ENCODE measurements at regions not wholly inside any gene's neighbourhood (a gene's known extent, or its start where the extent isn't known, plus 50 kb on each side); places are given as distances from the start of the nearest gene placed in this dataset.

GRCh38 chr2:239590995-239591915 is 190.4 kb upstream of the HDAC4 start (continued):
- TF ChIP-seq CREB1 (CRISPR knock-in tag; IDR thresholded peaks at IDR 0.05; ENCODE audit: low read depth) (no peak), NANOG (IDR thresholded peaks at IDR 0.05; ENCODE audit: borderline replicate concordance) (no peak), JUNB (IDR thresholded peaks at IDR 0.05; ENCODE audit: unreplicated experiment) (no peak), ZNF114 (CRISPR knock-in tag; IDR thresholded peaks at IDR 0.05) (no peak), ETS1 (IDR thresholded peaks at IDR 0.05) (no peak)

- TF ChIP-seq CTCF (conservative IDR thresholded peaks at IDR 0.05; ENCODE audit: low read depth in 2 of 2): no peak
- TF ChIP-seq ZNF331 (CRISPR knock-in tag; IDR thresholded peaks at IDR 0.05; ENCODE audit: low read depth): no peak
- TF ChIP-seq NANOG (IDR thresholded peaks at IDR 0.05; ENCODE audit: borderline replicate concordance): no peak
- no peak for TF ChIP-seq EZH2phosphoT487 (IDR thresholded peaks at IDR 0.05; ENCODE audit: unreplicated experiment)
- no peak for TF ChIP-seq EZH2 (IDR thresholded peaks at IDR 0.05; ENCODE audit: low read depth, unreplicated experiment)
- TF ChIP-seq STAT1 (IDR thresholded peaks at IDR 0.05; ENCODE audit: unreplicated experiment): no peak
- no peak for TF ChIP-seq ETS1 (IDR thresholded peaks at IDR 0.05)
- no peaks in the 10 kb centered on the region for H3K4me1 ChIP-seq (ENCODE audit: insufficient read depth)
- H3K9me3 Mint-ChIP-seq: peaks cover 28% of the 10 kb centered on the region
- no peaks in the 10 kb centered on the region for H3F3A ChIP-seq (replicated peaks; ENCODE audit: low read depth)
- DNase-seq (ENCODE audit: low spot score) (no peak), ATAC-seq (no peak)
- peaks cover 2% of the 10 kb centered on the region for H3K27me3 Mint-ChIP-seq (ENCODE audit: insufficient read depth, low read depth, poor library complexity)
- H3K9me2 ChIP-seq (ENCODE audit: insufficient read depth): no peaks in the 10 kb centered on the region
- H3K27ac Mint-ChIP-seq: no peak overlapping the region
- H3K4me3 ChIP-seq: no peak overlapping the region
- H3K36me3 Mint-ChIP-seq (ENCODE audit: low read depth): peaks cover 11% of the 10 kb centered on the region
- H3K4me1 Mint-ChIP-seq: peaks cover 3% of the 10 kb centered on the region; the same call in 1 of the 3 replicates
- no peak overlapping the region for H3K4me2 ChIP-seq
- no peaks in the 10 kb centered on the region for H3K27me3 ChIP-seq (ENCODE audit: insufficient read depth)
- H3K36me3 ChIP-seq (ENCODE audit: insufficient read depth): no peaks in the 10 kb centered on the region
- no peak overlapping the region for H3K4me3 Mint-ChIP-seq
- H3K79me2 ChIP-seq (replicated peaks; ENCODE audit: insufficient read depth): no peaks in the 10 kb centered on the region
- H2AFZ ChIP-seq: no peak overlapping the region
- H4K20me1 ChIP-seq (replicated peaks; ENCODE audit: insufficient read depth): no peaks in the 10 kb centered on the region
- no peak overlapping the region for H3K27ac ChIP-seq (ENCODE audit: low read depth)
These were observed 189.5 kb upstream of the HDAC4 start for GRCh38 chr2:239590276-239590675.
